Endothelial cell of umbilical vein (primary cell): ENCODE measurements at regions not wholly inside any gene's neighbourhood (a gene's known extent, or its start where the extent isn't known, plus 50 kb on each side); places are given as distances from the start of the nearest gene placed in this dataset.
"Not testable (repeated sequence)": the region's sequence is repeated elsewhere in the genome, so short reads cannot be mapped to it uniquely, and the experiment has no call there.

Source experiments
- BruUV-seq: library from RNA; stranded (reverse); fragments of 400-500 nt; replicated peaks from 2 replicates; lab custom pipeline; 2021; lab: Mats Ljungman, UMichigan
- CTCF ChIA-PET: fragments of 300-600, 350-600 bp; sonication (Branson Sonifier 250); formaldehyde crosslinking; loops from one replicate; lab custom pipeline; 2021; ENCODE audit warnings: antibody characterized with exemption, inconsistent platforms; lab: Charles Lee
- POLR2A ChIA-PET: fragments of 300-600, 350-600 bp; sonication (Branson Sonifier 250); formaldehyde crosslinking; loops from one replicate; lab custom pipeline; 2021; ENCODE audit warnings: antibody characterized with exemption, inconsistent platforms; lab: Charles Lee
- DNase-seq: peaks from one replicate; pipeline ENCODE4 v3.0.0-alpha.2; 2011; ENCODE audit warnings: low read depth, low spot score
- FAIRE-seq: peaks from 2 replicates; lab custom pipeline; 2011; peaks lifted over from hg19 to GRCh38; lab: Jason Lieb, UNC
- H2AFZ ChIP-seq: 2 replicates; pipeline ENCODE4 v1.6.0; 2012; ENCODE audit warnings: low read depth, low read length, control low read depth, inconsistent platforms
- H3K27ac ChIP-seq: 2 replicates; pipeline ENCODE4 v1.5.1; 2011; ENCODE audit warnings: low read depth, mild to moderate bottlenecking, control low read depth, low read length, moderate library complexity; ENCODE audit not compliant: insufficient read depth
- H3K27me3 ChIP-seq, 2 experiments: 2 replicates each; pipeline versions ENCODE4 v1.6.0 to v1.6.1; 2011; ENCODE audit warnings: low read length in 2 of 2, mixed read lengths in 1 of 2; ENCODE audit not compliant: control insufficient read depth in 2 of 2, insufficient read depth in 2 of 2
- H3K36me3 ChIP-seq, 2 experiments: 2 replicates in 1 of 2; 3 replicates in 1 of 2; pipeline ENCODE4 v1.5.1; 2011; ENCODE audit warnings: low read length in 2 of 2, mild to moderate bottlenecking in 1 of 2, moderate library complexity in 1 of 2; ENCODE audit not compliant: control insufficient read depth in 2 of 2, insufficient read depth in 2 of 2; ENCODE audit errors: extremely low read depth in 1 of 2
- H3K4me1 ChIP-seq: 3 replicates; pipeline ENCODE4 v1.5.1; 2011; ENCODE audit warnings: mild to moderate bottlenecking, low read length; ENCODE audit not compliant: control insufficient read depth, insufficient read depth; ENCODE audit errors: extremely low read depth
- H3K4me2 ChIP-seq: 2 replicates; pipeline ENCODE4 v1.6.1; 2011; ENCODE audit warnings: low read length, control low read depth, mixed read lengths; ENCODE audit not compliant: insufficient read depth
- H3K4me3 ChIP-seq, 3 experiments: fragments of 200-600 bp in 1 of 3; sonication (generic), shearing (Covaris generic) in 1 of 3; replicated peaks in 1 of 3; 2 replicates each; pipeline ENCODE4 v1.5.1; 2011 to 2016; ENCODE audit warnings: control low read depth in 3 of 3, low read length in 3 of 3, mild to moderate bottlenecking in 2 of 3, inconsistent platforms in 1 of 3, low read depth in 1 of 3, moderate library complexity in 1 of 3; ENCODE audit not compliant: insufficient read depth in 1 of 3
- H3K79me2 ChIP-seq: 2 replicates; pipeline ENCODE4 v1.6.0; 2012; ENCODE audit warnings: low read length, inconsistent platforms; ENCODE audit not compliant: control insufficient read depth, insufficient read depth
- H3K9ac ChIP-seq: replicated peaks from 2 replicates; pipeline ENCODE3; 2011; ENCODE audit warnings: low read length, control low read depth; ENCODE audit not compliant: insufficient read depth; ENCODE audit errors: extremely low read depth
- H3K9me1 ChIP-seq: replicated peaks from 3 replicates; pipeline ENCODE4 v1.6.0; 2011; ENCODE audit warnings: mild to moderate bottlenecking, low read length; ENCODE audit not compliant: control insufficient read depth, insufficient read depth; ENCODE audit errors: extremely low read depth
- H3K9me3 ChIP-seq: replicated peaks from 2 replicates; pipeline ENCODE4 v1.5.1; 2012; ENCODE audit warnings: low read length, inconsistent platforms; ENCODE audit not compliant: control insufficient read depth, insufficient read depth
- H4K20me1 ChIP-seq: replicated peaks from 2 replicates; pipeline ENCODE3; 2011; ENCODE audit warnings: mild to moderate bottlenecking, low read length; ENCODE audit not compliant: control insufficient read depth, insufficient read depth; ENCODE audit errors: extremely low read depth
- EZH2 ChIP-seq: IDR thresholded peaks from 2 replicates; pipeline ENCODE4 v1.6.1; 2012; ENCODE audit warnings: borderline replicate concordance, low read depth, mild to moderate bottlenecking, moderate library complexity, low read length, inconsistent platforms; ENCODE audit not compliant: severe bottlenecking
- FOS ChIP-seq: IDR thresholded peaks from 2 replicates; pipeline ENCODE4 v1.6.1; 2011; ENCODE audit warnings: mild to moderate bottlenecking, low read length, moderate library complexity, borderline replicate concordance; ENCODE audit not compliant: insufficient read depth
- GATA2 ChIP-seq: IDR thresholded peaks from 2 replicates; pipeline ENCODE4 v1.7.0; 2011; ENCODE audit warnings: low read depth, mild to moderate bottlenecking, moderate library complexity, mixed read lengths, low read length; ENCODE audit not compliant: insufficient read length, insufficient read depth
- JUN ChIP-seq: IDR thresholded peaks from 2 replicates; pipeline ENCODE4 v1.6.1; 2011; ENCODE audit warnings: borderline replicate concordance, low read depth; ENCODE audit not compliant: insufficient read length, insufficient read depth
- MYC ChIP-seq: IDR thresholded peaks from one replicate; pipeline ENCODE4 v1.6.1; 2011; ENCODE audit warnings: mild to moderate bottlenecking, low read depth, low read length
- POLR2A ChIP-seq: IDR thresholded peaks from 2 replicates; pipeline ENCODE4 v1.6.1; 2012; ENCODE audit warnings: low read depth, mild to moderate bottlenecking, control low read depth, low read length
- POLR2AphosphoS5 ChIP-seq: IDR thresholded peaks from 2 replicates; pipeline ENCODE4 v1.6.1; 2012; ENCODE audit warnings: low read depth, mild to moderate bottlenecking, control low read depth, low read length, moderate library complexity; ENCODE audit not compliant: insufficient read depth
- dilution Hi-C: fragments of 300-500 bp; cut with MboI; formaldehyde crosslinking; loops from one replicate; pipeline ENCODE4 v1.15.0; 2019; ENCODE audit warnings: low sequenced_read_pairs; ENCODE audit not compliant: extremely low pct_ligation_motif_present
- intact Hi-C: fragments of 100-400 bp; cut with micrococcal nuclease; formaldehyde crosslinking; loops from one replicate; pipeline ENCODE4 v1.10.0; 2022
- TF ChIP-seq, protein P1 (sequence below), 2 donors: IDR thresholded peaks; 1 replicate in 1 of 2; 2 replicates in 1 of 2; pipeline ENCODE4 v1.5.1; 2011; ENCODE audit warnings: low read length in 2 of 2, mild to moderate bottlenecking in 2 of 2, moderate library complexity in 2 of 2, control low read depth in 1 of 2, inconsistent platforms in 1 of 2, low read depth in 1 of 2; ENCODE audit not compliant: insufficient read depth in 1 of 2; ENCODE audit errors: extremely low read depth in 1 of 2
- TF ChIP-seq, protein P2 (sequence below): IDR thresholded peaks from 2 replicates; pipeline ENCODE4 v1.6.1; 2011; ENCODE audit not compliant: insufficient read depth, insufficient read length

DNA sequence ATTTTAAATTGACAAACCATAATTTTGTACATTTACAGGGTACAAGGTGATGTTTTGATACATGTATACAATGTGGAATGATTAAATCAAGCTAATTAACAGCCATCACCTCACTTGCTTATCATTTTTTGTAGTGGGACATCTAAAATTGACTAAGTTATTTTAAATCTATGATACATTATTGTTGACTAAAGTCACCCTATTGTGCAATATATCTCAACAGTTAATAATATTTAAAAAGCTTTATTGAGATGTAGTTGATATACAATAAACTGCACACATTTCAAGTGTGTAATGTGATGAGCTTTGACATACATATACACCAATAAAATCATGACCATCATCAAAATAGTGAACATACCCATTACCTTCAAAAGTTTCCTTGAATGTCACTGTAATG lies 242.5 kb upstream of the PLXNA2 start:
- no peaks in the 10 kb centered on the region for H3K36me3 ChIP-seq
- no peaks in the 10 kb centered on the region for H3K9me1 ChIP-seq
- FAIRE-seq (no peak), DNase-seq (no peak)
- H3K79me2 ChIP-seq = no peaks in the 10 kb centered on the region
- no TSS peak for BruUV-seq
- intact Hi-C loops = no loop called here
- no peaks in the 10 kb centered on the region for H3K27me3 ChIP-seq
- dilution Hi-C loops = no loop called here
- no peak overlapping the region for H3K4me2 ChIP-seq
- H3K4me1 ChIP-seq = no peaks in the 10 kb centered on the region
- CTCF ChIA-PET = no interaction called here
- no peak overlapping the region for H2AFZ ChIP-seq
- no peak for TF ChIP-seq POLR2AphosphoS5
- no peak for TF ChIP-seq JUN
- TF ChIP-seq GATA2 = no peak
- no peak for TF ChIP-seq POLR2A
- no peak for TF ChIP-seq FOS
- TF ChIP-seq MYC = no peak
- no peak for TF ChIP-seq EZH2
- TF ChIP-seq, protein P1, sequence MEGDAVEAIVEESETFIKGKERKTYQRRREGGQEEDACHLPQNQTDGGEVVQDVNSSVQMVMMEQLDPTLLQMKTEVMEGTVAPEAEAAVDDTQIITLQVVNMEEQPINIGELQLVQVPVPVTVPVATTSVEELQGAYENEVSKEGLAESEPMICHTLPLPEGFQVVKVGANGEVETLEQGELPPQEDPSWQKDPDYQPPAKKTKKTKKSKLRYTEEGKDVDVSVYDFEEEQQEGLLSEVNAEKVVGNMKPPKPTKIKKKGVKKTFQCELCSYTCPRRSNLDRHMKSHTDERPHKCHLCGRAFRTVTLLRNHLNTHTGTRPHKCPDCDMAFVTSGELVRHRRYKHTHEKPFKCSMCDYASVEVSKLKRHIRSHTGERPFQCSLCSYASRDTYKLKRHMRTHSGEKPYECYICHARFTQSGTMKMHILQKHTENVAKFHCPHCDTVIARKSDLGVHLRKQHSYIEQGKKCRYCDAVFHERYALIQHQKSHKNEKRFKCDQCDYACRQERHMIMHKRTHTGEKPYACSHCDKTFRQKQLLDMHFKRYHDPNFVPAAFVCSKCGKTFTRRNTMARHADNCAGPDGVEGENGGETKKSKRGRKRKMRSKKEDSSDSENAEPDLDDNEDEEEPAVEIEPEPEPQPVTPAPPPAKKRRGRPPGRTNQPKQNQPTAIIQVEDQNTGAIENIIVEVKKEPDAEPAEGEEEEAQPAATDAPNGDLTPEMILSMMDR (IDR thresholded peaks at IDR 0.05; ENCODE audit: extremely low read depth in 1 of 2, insufficient read depth in 1 of 2, low read depth in 1 of 2, low read length in 2 of 2) = no peak
- TF ChIP-seq, protein P2, sequence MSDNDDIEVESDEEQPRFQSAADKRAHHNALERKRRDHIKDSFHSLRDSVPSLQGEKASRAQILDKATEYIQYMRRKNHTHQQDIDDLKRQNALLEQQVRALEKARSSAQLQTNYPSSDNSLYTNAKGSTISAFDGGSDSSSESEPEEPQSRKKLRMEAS = no peak
- no peak overlapping the region for H3K9ac ChIP-seq
- no peak overlapping the region for H3K27ac ChIP-seq
- no peaks in the 10 kb centered on the region for H3K9me3 ChIP-seq
- H3K4me3 ChIP-seq = no peak overlapping the region
- POLR2A ChIA-PET = no interaction called here
- no peaks in the 10 kb centered on the region for H4K20me1 ChIP-seq

DNA sequence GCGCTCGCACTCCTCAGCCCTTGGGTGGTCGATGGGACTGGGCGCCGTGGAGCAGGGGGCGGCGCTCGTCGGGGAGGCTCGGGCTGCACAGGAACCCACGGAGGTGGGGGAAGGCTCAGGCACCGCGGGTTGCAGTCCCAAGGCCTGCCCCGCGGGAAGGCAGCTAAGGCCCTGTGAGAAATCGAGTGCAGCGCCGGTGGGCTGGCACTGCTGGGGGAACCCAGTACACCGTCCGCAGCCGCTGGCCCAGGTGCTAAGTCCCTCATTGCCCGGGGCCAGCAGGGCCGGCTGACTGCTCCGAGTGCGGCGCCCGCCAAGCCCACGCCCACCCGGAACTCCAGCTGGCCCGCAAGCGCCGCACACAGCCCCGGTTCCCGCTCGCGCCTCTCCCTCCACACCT lies 244.2 kb upstream of the PLXNA2 start:
- POLR2A ChIA-PET, dilution Hi-C loops, H3K4me3 ChIP-seq, H2AFZ ChIP-seq, H3K9me3 ChIP-seq, H3K27ac ChIP-seq, H4K20me1 ChIP-seq, intact Hi-C loops, H3K4me1 ChIP-seq, DNase-seq, H3K4me2 ChIP-seq, CTCF ChIA-PET, BruUV-seq, H3K9ac ChIP-seq, H3K79me2 ChIP-seq, H3K9me1 ChIP-seq, H3K27me3 ChIP-seq, H3K36me3 ChIP-seq, FAIRE-seq: not testable (repeated sequence)
